Cardiac muscle cell (in vitro differentiated cells and primary cell): ENCODE measurements at regions not wholly inside any gene's neighbourhood (a gene's known extent, or its start where the extent isn't known, plus 50 kb on each side); places are given as distances from the start of the nearest gene placed in this dataset.

ENCODE experiments used
- DNase-seq, 2 donors: peaks; one replicate each; pipeline versions ENCODE4 v3.0.0 to v3.0.0-alpha.2; 2010 to 2017; ENCODE audit warnings: low read depth in 1 of 2, low spot score in 1 of 2
- H3K27ac ChIP-seq: fragments of 200-600 bp; sonication (generic); 2 replicates; pipeline ENCODE4 v1.5.1; 2016
- H3K27me3 ChIP-seq: fragments of 200-600 bp; sonication (generic); 2 replicates; pipeline ENCODE4 v1.6.0; 2016; ENCODE audit warnings: control low read depth
- H3K36me3 ChIP-seq: fragments of 200-600 bp; sonication (generic); 2 replicates; pipeline ENCODE4 v1.5.1; 2016; ENCODE audit warnings: control low read depth
- H3K4me1 ChIP-seq: fragments of 200-600 bp; sonication (generic); 2 replicates; pipeline ENCODE4 v1.8.1; 2017; ENCODE audit warnings: low read depth, mild to moderate bottlenecking, mixed run types
- H3K4me3 ChIP-seq: fragments of 200-600 bp; sonication (generic); 2 replicates; pipeline ENCODE4 v1.5.1; 2016; ENCODE audit warnings: mild to moderate bottlenecking
- H3K9me3 ChIP-seq: fragments of 200-600 bp; sonication (generic); 2 replicates; pipeline ENCODE4 v1.5.1; 2017; ENCODE audit warnings: low read depth, mild to moderate bottlenecking, control low read depth
- TF ChIP-seq, protein P1 (sequence below): IDR thresholded peaks from 2 replicates; pipeline ENCODE4 v1.5.1; 2012; ENCODE audit warnings: low read depth, mild to moderate bottlenecking, low read length

DNA sequence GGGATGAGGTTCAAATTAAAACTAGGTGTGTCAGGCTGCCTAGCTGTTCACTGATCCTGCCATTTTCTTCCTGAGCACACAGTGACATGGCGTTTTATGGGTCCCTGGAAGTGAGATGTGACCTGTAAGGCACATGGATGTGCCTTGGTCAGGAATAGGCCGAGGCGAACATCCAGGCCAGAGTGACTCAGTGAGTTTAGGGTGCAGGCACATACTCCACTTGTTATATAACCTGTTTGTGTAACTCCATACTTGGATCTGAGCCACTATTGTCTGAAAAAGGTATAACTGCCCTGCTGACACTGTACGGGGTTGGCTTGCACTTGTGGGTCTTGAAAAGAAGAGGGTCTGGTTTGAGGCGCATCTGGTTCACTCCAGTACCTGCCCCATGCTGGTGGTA lies 150.1 kb upstream of the ADAMTS16 start:
- H3K27me3 ChIP-seq: no peaks in the 10 kb centered on the region
- no peaks in the 10 kb centered on the region for H3K4me1 ChIP-seq
- DNase-seq: no peak
- H3K4me3 ChIP-seq: no peak overlapping the region
- TF ChIP-seq, protein P1, sequence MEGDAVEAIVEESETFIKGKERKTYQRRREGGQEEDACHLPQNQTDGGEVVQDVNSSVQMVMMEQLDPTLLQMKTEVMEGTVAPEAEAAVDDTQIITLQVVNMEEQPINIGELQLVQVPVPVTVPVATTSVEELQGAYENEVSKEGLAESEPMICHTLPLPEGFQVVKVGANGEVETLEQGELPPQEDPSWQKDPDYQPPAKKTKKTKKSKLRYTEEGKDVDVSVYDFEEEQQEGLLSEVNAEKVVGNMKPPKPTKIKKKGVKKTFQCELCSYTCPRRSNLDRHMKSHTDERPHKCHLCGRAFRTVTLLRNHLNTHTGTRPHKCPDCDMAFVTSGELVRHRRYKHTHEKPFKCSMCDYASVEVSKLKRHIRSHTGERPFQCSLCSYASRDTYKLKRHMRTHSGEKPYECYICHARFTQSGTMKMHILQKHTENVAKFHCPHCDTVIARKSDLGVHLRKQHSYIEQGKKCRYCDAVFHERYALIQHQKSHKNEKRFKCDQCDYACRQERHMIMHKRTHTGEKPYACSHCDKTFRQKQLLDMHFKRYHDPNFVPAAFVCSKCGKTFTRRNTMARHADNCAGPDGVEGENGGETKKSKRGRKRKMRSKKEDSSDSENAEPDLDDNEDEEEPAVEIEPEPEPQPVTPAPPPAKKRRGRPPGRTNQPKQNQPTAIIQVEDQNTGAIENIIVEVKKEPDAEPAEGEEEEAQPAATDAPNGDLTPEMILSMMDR: no peak
- no peaks in the 10 kb centered on the region for H3K36me3 ChIP-seq
- H3K27ac ChIP-seq: no peak overlapping the region
- H3K9me3 ChIP-seq: no peaks in the 10 kb centered on the region

DNA sequence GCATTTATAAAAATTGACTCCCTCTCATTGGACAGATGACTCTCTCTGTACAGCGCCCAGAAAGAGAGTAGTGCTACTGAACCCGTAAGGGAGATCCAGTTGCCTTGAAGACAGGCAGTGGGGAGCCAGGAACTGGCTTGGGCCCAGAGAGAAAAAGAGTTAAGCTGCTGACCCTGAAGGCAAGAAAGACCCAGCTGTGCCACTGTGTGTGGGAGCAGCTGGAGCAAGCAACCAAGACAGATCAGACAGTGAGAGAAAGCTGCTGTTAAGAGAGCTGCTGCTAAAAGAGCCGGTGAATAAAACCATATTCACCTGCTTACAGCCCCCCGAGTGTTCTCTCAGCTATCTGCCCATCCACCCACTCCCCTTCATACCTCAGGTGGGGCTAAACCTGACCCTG lies 149.7 kb upstream of the ADAMTS16 start:
- Histone ChIP-seq H3K36me3 (no peaks in the 10 kb centered on the region), H3K4me1 (no peaks in the 10 kb centered on the region), H3K27me3 (no peaks in the 10 kb centered on the region), H3K4me3 (no peak overlapping the region), H3K27ac (no peak overlapping the region), H3K9me3 (no peaks in the 10 kb centered on the region)
- no peak for DNase-seq
- TF ChIP-seq, protein P1: no peak

DNA sequence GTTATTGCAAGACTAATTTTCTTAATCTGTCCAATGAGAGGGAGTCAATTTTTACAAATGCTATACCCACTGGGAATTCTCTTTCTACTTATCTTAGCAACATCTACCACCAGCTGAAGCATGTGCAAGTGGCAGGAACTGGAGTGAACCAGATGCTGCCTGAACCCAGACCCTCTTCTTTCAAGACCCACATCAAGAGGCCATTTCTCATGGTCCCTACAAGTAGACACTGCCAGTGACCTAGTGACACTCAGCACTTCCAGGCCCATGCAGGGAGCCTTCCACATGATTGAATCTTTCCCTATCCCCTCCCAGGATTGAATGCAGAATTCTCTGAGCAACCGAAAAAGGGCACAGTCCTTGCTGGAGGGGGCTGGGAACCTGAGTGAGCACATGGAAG lies 148.2 kb upstream of the ADAMTS16 start:
- no peak for DNase-seq
- Histone ChIP-seq H3K4me3 (no peak overlapping the region), H3K36me3 (no peaks in the 10 kb centered on the region), H3K27ac (no peak overlapping the region), H3K9me3 (no peaks in the 10 kb centered on the region), H3K4me1 (no peaks in the 10 kb centered on the region), H3K27me3 (no peaks in the 10 kb centered on the region)
- TF ChIP-seq, protein P1: no peak

DNA sequence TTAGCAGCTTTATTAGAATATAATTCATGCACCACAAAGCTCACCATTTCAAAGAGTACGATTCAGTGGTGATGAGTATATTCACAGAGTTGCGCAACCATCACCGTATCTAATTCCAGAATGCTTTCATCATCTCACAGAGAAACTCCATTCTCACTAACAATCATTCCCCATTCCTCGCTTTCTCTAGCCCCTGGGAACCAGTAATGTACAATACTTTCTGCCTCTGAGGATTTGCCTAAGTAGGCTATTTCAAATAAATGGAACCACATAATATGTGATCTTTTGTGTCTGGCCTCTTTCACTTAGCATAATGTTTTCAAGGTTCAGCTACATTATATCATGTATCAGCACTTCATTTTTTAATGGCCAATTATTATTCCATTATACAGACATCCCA lies 145.1 kb upstream of the ADAMTS16 start:
- Histone ChIP-seq H3K27me3 (no peaks in the 10 kb centered on the region), H3K4me3 (no peak overlapping the region), H3K27ac (no peak overlapping the region), H3K36me3 (no peaks in the 10 kb centered on the region), H3K4me1 (no peaks in the 10 kb centered on the region), H3K9me3 (no peaks in the 10 kb centered on the region)
- TF ChIP-seq, protein P1: no peak
- peak in 1 of 2 donors; percentile 6 for DNase-seq

DNA sequence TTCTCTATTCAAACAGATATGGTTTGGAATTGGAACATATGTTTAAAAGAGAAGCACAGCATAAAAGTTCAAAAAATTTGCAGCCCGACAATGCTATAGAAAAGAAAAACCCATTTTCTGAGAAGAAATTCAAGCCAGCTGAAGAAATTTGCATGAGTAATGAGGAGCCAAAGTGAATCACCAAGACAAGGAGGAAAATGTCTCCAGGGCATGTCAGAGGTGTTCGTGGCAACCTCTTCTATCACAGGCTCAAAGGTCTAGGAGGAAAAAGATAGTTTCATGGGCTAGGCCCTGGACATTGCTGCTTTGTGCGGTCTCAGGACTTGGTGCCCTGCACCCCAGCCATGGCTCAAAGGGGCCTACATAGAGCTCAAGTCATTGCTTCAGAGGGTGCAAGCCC lies 134.8 kb upstream of the ADAMTS16 start:
- Histone ChIP-seq H3K27ac (no peak overlapping the region), H3K4me1 (no peaks in the 10 kb centered on the region), H3K36me3 (no peaks in the 10 kb centered on the region), H3K4me3 (no peak overlapping the region), H3K9me3 (no peaks in the 10 kb centered on the region), H3K27me3 (no peaks in the 10 kb centered on the region)
- no peak for DNase-seq
- TF ChIP-seq, protein P1: no peak

DNA sequence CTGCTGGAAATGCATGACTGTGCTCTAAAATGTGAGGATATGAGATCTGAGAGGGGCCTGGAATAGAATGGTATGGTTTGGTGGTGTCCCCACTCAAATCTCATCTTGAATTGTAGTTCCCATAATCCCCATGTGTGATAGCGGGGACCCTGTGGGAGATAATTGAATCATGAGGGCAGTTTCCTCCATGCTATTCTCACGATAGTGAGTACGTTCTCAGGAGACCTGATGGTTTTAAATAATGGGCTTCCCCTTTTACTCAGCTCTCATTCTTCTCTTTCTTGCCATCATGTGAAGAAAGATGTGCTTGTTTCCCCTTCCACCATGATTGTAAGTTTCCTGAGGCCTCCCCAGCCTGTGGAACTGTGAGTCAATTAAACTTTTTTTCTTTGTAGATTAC lies 133.6 kb upstream of the ADAMTS16 start:
- TF ChIP-seq, protein P1: no peak
- Histone ChIP-seq H3K4me3 (no peak overlapping the region), H3K27ac (no peak overlapping the region), H3K9me3 (no peaks in the 10 kb centered on the region), H3K4me1 (no peaks in the 10 kb centered on the region), H3K36me3 (no peaks in the 10 kb centered on the region), H3K27me3 (no peaks in the 10 kb centered on the region)
- no peak for DNase-seq
